Nucleus accumbens (tissue), 56 donors: ENCODE measurements at regions not wholly inside any gene's neighbourhood (a gene's known extent, or its start where the extent isn't known, plus 50 kb on each side); places are given as distances from the start of the nearest gene placed in this dataset.
"Not testable (repeated sequence)": the region's sequence is repeated elsewhere in the genome, so short reads cannot be mapped to it uniquely, and the experiment has no call there.

Experiments
- DNase-seq, 56 donors: peaks; one replicate each; lab custom pipeline; 2025; lab: John Stamatoyannopoulos, UW

GRCh38 chr10:61195211-61195610, 251.2 kb upstream of the RHOBTB1 start:
- DNase-seq: no peak

- not testable (repeated sequence) for DNase-seq
Observed at GRCh38 chr10:61192589-61192988, 248.6 kb upstream of the RHOBTB1 start.

- DNase-seq: no peak
Observed at GRCh38 chr10:61192042-61192441, 248.1 kb upstream of the RHOBTB1 start.

- DNase-seq: no peak
Observed at GRCh38 chr10:61189912-61190311, 245.9 kb upstream of the RHOBTB1 start.

GRCh38 chr10:61188691-61189090, 244.7 kb upstream of the RHOBTB1 start:
- no peak for DNase-seq

GRCh38 chr10:61188101-61188500, 244.1 kb upstream of the RHOBTB1 start:
- DNase-seq: no peak

- no peak for DNase-seq
Observed at GRCh38 chr10:61187601-61188000, 243.6 kb upstream of the RHOBTB1 start.

GRCh38 chr10:61186408-61186807, 242.4 kb upstream of the RHOBTB1 start:
- DNase-seq: no peak

GRCh38 chr10:61184429-61184828, 240.4 kb upstream of the RHOBTB1 start:
- DNase-seq: no peak

- DNase-seq: no peak
Observed at GRCh38 chr10:61183967-61184366, 240.0 kb upstream of the RHOBTB1 start.

GRCh38 chr10:61181832-61182231, 237.8 kb upstream of the RHOBTB1 start:
- no peak for DNase-seq

- DNase-seq: no peak
Observed at GRCh38 chr10:61179771-61180170, 235.8 kb upstream of the RHOBTB1 start.

- DNase-seq: no peak
Observed at GRCh38 chr10:61176424-61176823, 232.4 kb upstream of the RHOBTB1 start.

- DNase-seq: no peak
Observed at GRCh38 chr10:61175316-61175715, 231.3 kb upstream of the RHOBTB1 start.

- no peak for DNase-seq
Observed at GRCh38 chr10:61173450-61173849, 229.5 kb upstream of the RHOBTB1 start.

GRCh38 chr10:61172182-61172926, 228.4 kb upstream of the RHOBTB1 start:
- DNase-seq: no peak

- no peak for DNase-seq
Observed at GRCh38 chr10:61170594-61170993, 226.6 kb upstream of the RHOBTB1 start.

- DNase-seq: no peak
Observed at GRCh38 chr10:61169294-61169693, 225.3 kb upstream of the RHOBTB1 start.

- no peak for DNase-seq
Observed at GRCh38 chr10:61166489-61166888, 222.5 kb upstream of the RHOBTB1 start.

GRCh38 chr10:61166065-61166464, 222.1 kb upstream of the RHOBTB1 start:
- DNase-seq: no peak

- no peak for DNase-seq
Observed at GRCh38 chr10:61164458-61165160, 220.6 kb upstream of the RHOBTB1 start.

- no peak for DNase-seq
Observed at GRCh38 chr10:61163403-61163802, 219.4 kb upstream of the RHOBTB1 start.
